CD14-positive monocyte (primary cell): ENCODE measurements at regions not wholly inside any gene's neighbourhood (a gene's known extent, or its start where the extent isn't known, plus 50 kb on each side); places are given as distances from the start of the nearest gene placed in this dataset.

Experiments
- DNase-seq, 3 donors: peaks; one replicate each; pipeline ENCODE4 v3.0.0-alpha.2; 2011 to 2022
- H2AFZ ChIP-seq: 2 replicates; pipeline ENCODE4 v1.6.0; 2012; ENCODE audit warnings: mild to moderate bottlenecking, low read depth, low read length, inconsistent platforms; ENCODE audit not compliant: insufficient read depth, poor library complexity, severe bottlenecking
- H3K27ac ChIP-seq, 2 donors: 1 replicate in 1 of 2; 2 replicates in 1 of 2; pipeline ENCODE4 v1.5.1; 2012 to 2013; ENCODE audit warnings: low read length in 2 of 2, control low read depth in 1 of 2, inconsistent platforms in 1 of 2, low read depth in 1 of 2, mild to moderate bottlenecking in 1 of 2
- H3K27me3 ChIP-seq, 2 donors: one replicate each; pipeline versions ENCODE4 v1.6.0 to v1.6.1; 2011 to 2013; ENCODE audit warnings: low read length in 2 of 2; ENCODE audit not compliant: control insufficient read depth in 2 of 2, insufficient read depth in 2 of 2
- H3K36me3 ChIP-seq, 2 donors: replicated peaks in 1 of 2; 1 replicate in 1 of 2; 2 replicates in 1 of 2; pipeline versions ENCODE4 v1.5.1 to v1.6.1; 2012 to 2013; ENCODE audit warnings: low read length in 2 of 2, control low read depth in 1 of 2, inconsistent platforms in 1 of 2, mild to moderate bottlenecking in 1 of 2; ENCODE audit not compliant: insufficient read depth in 2 of 2, control insufficient read depth in 1 of 2
- H3K4me1 ChIP-seq, 2 donors: 1 replicate in 1 of 2; 2 replicates in 1 of 2; pipeline versions ENCODE4 v1.5.1 to v1.6.1; 2012 to 2013; ENCODE audit warnings: low read length in 2 of 2, control low read depth in 1 of 2, inconsistent platforms in 1 of 2, mild to moderate bottlenecking in 1 of 2, moderate library complexity in 1 of 2; ENCODE audit not compliant: insufficient read depth in 2 of 2, control insufficient read depth in 1 of 2
- H3K4me2 ChIP-seq: replicated peaks from 2 replicates; pipeline ENCODE3; 2012; ENCODE audit warnings: low read length, moderate library complexity, mild to moderate bottlenecking; ENCODE audit not compliant: poor library complexity, severe bottlenecking; ENCODE audit errors: extremely low read depth
- H3K4me3 ChIP-seq, 3 experiments: fragments of 200-600 bp in 1 of 3; sonication (generic) in 1 of 3; replicated peaks in 1 of 3; 1 replicate in 2 of 3; 2 replicates in 1 of 3; pipeline ENCODE4 v1.5.1; 2011 to 2013; ENCODE audit warnings: low read length in 3 of 3, mild to moderate bottlenecking in 3 of 3, control low read depth in 2 of 3, low read depth in 2 of 3, inconsistent platforms in 1 of 3, moderate library complexity in 1 of 3
- H3K79me2 ChIP-seq: 2 replicates; pipeline ENCODE4 v1.6.0; 2012; ENCODE audit warnings: mild to moderate bottlenecking, control low read depth, inconsistent platforms, low read length, moderate library complexity; ENCODE audit not compliant: insufficient read depth
- H3K9ac ChIP-seq: 2 replicates; pipeline ENCODE4 v1.6.0; 2017; ENCODE audit warnings: low read length, mild to moderate bottlenecking; ENCODE audit not compliant: insufficient read depth, poor library complexity, severe bottlenecking
- H3K9me3 ChIP-seq, 2 donors: replicated peaks in 1 of 2; 1 replicate in 1 of 2; 2 replicates in 1 of 2; pipeline versions ENCODE4 v1.5.1 to v1.6.1; 2012 to 2013; ENCODE audit warnings: low read length in 2 of 2, control low read depth in 1 of 2; ENCODE audit not compliant: control insufficient read depth in 1 of 2, insufficient read depth in 1 of 2
- H4K20me1 ChIP-seq: 2 replicates; pipeline ENCODE4 v1.6.0; 2012; ENCODE audit warnings: mild to moderate bottlenecking, low read length, control low read depth, moderate library complexity; ENCODE audit not compliant: insufficient read depth
- H3K27ac Mint-ChIP-seq, 7 donors: one replicate each; pipeline ENCODE4 v1.8.0; 2020; ENCODE audit warnings: mild to moderate bottlenecking in 7 of 7, mixed read lengths in 7 of 7, moderate library complexity in 6 of 7, inconsistent platforms in 2 of 7
- H3K27me3 Mint-ChIP-seq, 3 donors: one replicate each; pipeline ENCODE4 v1.8.0; 2021 to 2022; ENCODE audit warnings: low read depth in 3 of 3, mild to moderate bottlenecking in 3 of 3, mixed read lengths in 3 of 3, moderate library complexity in 3 of 3, inconsistent platforms in 1 of 3
- H3K36me3 Mint-ChIP-seq, 2 donors: one replicate each; pipeline ENCODE4 v1.8.0; 2020; ENCODE audit warnings: mixed read lengths in 2 of 2, inconsistent platforms in 1 of 2, mild to moderate bottlenecking in 1 of 2
- H3K4me1 Mint-ChIP-seq: one replicate; pipeline ENCODE4 v1.8.0; 2020; ENCODE audit warnings: mild to moderate bottlenecking, mixed read lengths
- H3K4me3 Mint-ChIP-seq, 2 donors: one replicate each; pipeline ENCODE4 v1.8.0; 2020; ENCODE audit warnings: mild to moderate bottlenecking in 2 of 2, mixed read lengths in 2 of 2, moderate library complexity in 1 of 2
- H3K9me3 Mint-ChIP-seq, 7 donors: one replicate each; pipeline ENCODE4 v1.8.0; 2020 to 2022; ENCODE audit warnings: mixed read lengths in 7 of 7, mild to moderate bottlenecking in 6 of 7, moderate library complexity in 6 of 7, inconsistent platforms in 2 of 7
- CTCF ChIP-seq: fragments of 200-600 bp; IDR thresholded peaks from one replicate; pipeline ENCODE4 v1.8.0; 2022; ENCODE audit warnings: antibody characterized with exemption, mild to moderate bottlenecking
- WGBS: methylation state at CpG from one replicate; pipeline ENCODE4 v1.1.5; 2013; ENCODE audit warnings: missing lambda C conversion rate; ENCODE audit not compliant: insufficient coverage; 5-methylcytosine and 5-hydroxymethylcytosine counted together
- intact Hi-C, 2 donors: fragments of 100-400 bp; cut with micrococcal nuclease; formaldehyde crosslinking; loops; one replicate each; pipeline versions ENCODE4 v1.15.0 to v1.15.1; 2023

GRCh38 chr7:84705706-84706105 lies 481.1 kb downstream of the SEMA3D start:
- intact Hi-C loops, result no loop called here
- no peak for DNase-seq
- no peak overlapping the region for H2AFZ ChIP-seq
- H3K27me3 ChIP-seq, result no peaks in the 10 kb centered on the region
- Mint-ChIP-seq H3K27me3 (no peaks in the 10 kb centered on the region), H3K4me3 (no peak overlapping the region), H3K36me3 (no peaks in the 10 kb centered on the region), H3K27ac (no peak overlapping the region), H3K9me3 (peaks cover 0 to 4% (median 0%) of the 10 kb centered on the region in 7 donors), H3K4me1 (no peaks in the 10 kb centered on the region)
- no peak overlapping the region for H3K4me3 ChIP-seq
- WGBS, result 100% methylated on average over 1 of the region's 1 CpG
- no peak overlapping the region for H3K4me2 ChIP-seq
- no peak for TF ChIP-seq CTCF
- no peaks in the 10 kb centered on the region for H3K79me2 ChIP-seq
- H3K4me1 ChIP-seq, result no peaks in the 10 kb centered on the region
- H4K20me1 ChIP-seq, result no peaks in the 10 kb centered on the region
- H3K27ac ChIP-seq, result no peak overlapping the region
- H3K9me3 ChIP-seq, result no peaks in the 10 kb centered on the region
- no peak overlapping the region for H3K9ac ChIP-seq
- H3K36me3 ChIP-seq, result no peaks in the 10 kb centered on the region

GRCh38 chr7:84705079-84705478 lies 481.8 kb downstream of the SEMA3D start:
- intact Hi-C loops, result no loop called here
- Histone ChIP-seq H3K9ac (no peak overlapping the region), H2AFZ (no peak overlapping the region), H3K4me3 (no peak overlapping the region), H3K4me1 (no peaks in the 10 kb centered on the region), H3K9me3 (no peaks in the 10 kb centered on the region), H4K20me1 (no peaks in the 10 kb centered on the region), H3K27me3 (no peaks in the 10 kb centered on the region), H3K79me2 (no peaks in the 10 kb centered on the region), H3K36me3 (no peaks in the 10 kb centered on the region), H3K4me2 (no peak overlapping the region), H3K27ac (no peak overlapping the region)
- no peak for DNase-seq
- Mint-ChIP-seq H3K4me1 (no peaks in the 10 kb centered on the region), H3K36me3 (no peaks in the 10 kb centered on the region), H3K27ac (no peak overlapping the region), H3K27me3 (no peaks in the 10 kb centered on the region), H3K9me3 (peaks cover 0 to 4% (median 0%) of the 10 kb centered on the region in 7 donors), H3K4me3 (no peak overlapping the region)
- no CpG with 5 or more reads among the region's 1 CpG for WGBS
- no peak for TF ChIP-seq CTCF
